ENCODE measurements at regions not wholly inside any gene's neighbourhood (a gene's known extent, or its start where the extent isn't known, plus 50 kb on each side); places are given as distances from the start of the nearest gene placed in this dataset.

- Histone ChIP-seq H3K36me3 (no peaks in the 10 kb centered on the region), H3K27me3 (no peaks in the 10 kb centered on the region), H3K4me1 (no peaks in the 10 kb centered on the region), H3K4me3 (no peak overlapping the region), H3K9me3 (no peaks in the 10 kb centered on the region), H3K27ac (no peak overlapping the region)
- intact Hi-C loops (cut with DNase I) = no loop called here
- ATAC-seq (no peak), DNase-seq (no peak)
- no peak for TF ChIP-seq CTCF (IDR thresholded peaks at IDR 0.05)
Observed at GRCh38 chr12:93094988-93095737, 166.1 kb upstream of the EEA1 start.

GRCh38 chr12:93097417-93097816, 168.3 kb upstream of the EEA1 start:
- H3K9me3 ChIP-seq = no peaks in the 10 kb centered on the region
- intact Hi-C loops (cut with DNase I) = no loop called here
- ATAC-seq = no peak
- H3K27me3 ChIP-seq = no peaks in the 10 kb centered on the region
- no peak overlapping the region for H3K4me3 ChIP-seq
- no peak overlapping the region for H3K27ac ChIP-seq
- H3K4me1 ChIP-seq = no peaks in the 10 kb centered on the region
- no peak for TF ChIP-seq CTCF (IDR thresholded peaks at IDR 0.05)
- no peaks in the 10 kb centered on the region for H3K36me3 ChIP-seq
- DNase-seq = no peak

GRCh38 chr12:93098077-93098476, 169.0 kb upstream of the EEA1 start:
- intact Hi-C loops (cut with DNase I) = no loop called here

GRCh38 chr12:93099792-93100191, 170.7 kb upstream of the EEA1 start:
- no peak for DNase-seq
- no peak for TF ChIP-seq CTCF (IDR thresholded peaks at IDR 0.05)
- no peaks in the 10 kb centered on the region for H3K4me1 ChIP-seq

More at GRCh38 chr12:93098077-93098476, 169.0 kb upstream of the EEA1 start:
- ATAC-seq = peak; percentile 83
- Histone ChIP-seq H3K36me3 (no peaks in the 10 kb centered on the region), H3K27ac (no peak overlapping the region), H3K4me3 (no peak overlapping the region), H3K4me1 (no peaks in the 10 kb centered on the region), H3K27me3 (no peaks in the 10 kb centered on the region), H3K9me3 (no peaks in the 10 kb centered on the region)
- peak in 2 of 4 donors; percentile 30 to 60 for DNase-seq
- peak; percentile 53 to 56 for TF ChIP-seq CTCF (IDR thresholded peaks at IDR 0.05)

GRCh38 chr12:93100610-93101009, 171.5 kb upstream of the EEA1 start:
- ATAC-seq = no peak
- H3K9me3 ChIP-seq = no peaks in the 10 kb centered on the region
- no peak for TF ChIP-seq CTCF (IDR thresholded peaks at IDR 0.05)
- H3K4me1 ChIP-seq = no peaks in the 10 kb centered on the region
- intact Hi-C loops (cut with DNase I) = no loop called here
- no peaks in the 10 kb centered on the region for H3K36me3 ChIP-seq
- no peak overlapping the region for H3K4me3 ChIP-seq
- DNase-seq = no peak
- H3K27ac ChIP-seq = no peak overlapping the region
- no peaks in the 10 kb centered on the region for H3K27me3 ChIP-seq

More at GRCh38 chr12:93099792-93100191, 170.7 kb upstream of the EEA1 start:
- ATAC-seq = no peak
- intact Hi-C loops (cut with DNase I) = no loop called here
- H3K9me3 ChIP-seq = no peaks in the 10 kb centered on the region
- H3K27ac ChIP-seq = no peak overlapping the region
- H3K27me3 ChIP-seq = no peaks in the 10 kb centered on the region
- no peaks in the 10 kb centered on the region for H3K36me3 ChIP-seq
- no peak overlapping the region for H3K4me3 ChIP-seq

Data from left lung (tissue), 4 donors.